Body of pancreas (tissue), 4 donors: ENCODE measurements at regions not wholly inside any gene's neighbourhood (a gene's known extent, or its start where the extent isn't known, plus 50 kb on each side); places are given as distances from the start of the nearest gene placed in this dataset.

Experiments used
- ATAC-seq: fragments of 150-250 bp; one replicate; pipeline ENCODE4 v1.9.1; 2016
- DNase-seq, 4 donors: peaks; one replicate each; pipeline ENCODE4 v3.0.0-alpha.2; 2019
- H3K27ac ChIP-seq, 4 donors: fragments of 200-600 bp; sonication (generic); 1 replicate in 3 of 4; 2 replicates in 1 of 4; pipeline versions ENCODE4 v1.5.1 to v1.6.1; 2016 to 2019; ENCODE audit warnings: mild to moderate bottlenecking in 1 of 4, mixed read lengths in 1 of 4, moderate library complexity in 1 of 4
- H3K27me3 ChIP-seq, 2 donors: fragments of 200-600 bp; sonication (generic); one replicate each; pipeline ENCODE4 v1.6.0; 2016; ENCODE audit warnings: mild to moderate bottlenecking in 1 of 2
- H3K36me3 ChIP-seq, 2 donors: fragments of 200-600 bp; sonication (generic); replicated peaks in 1 of 2; 2 replicates each; pipeline ENCODE4 v1.5.1; 2016; ENCODE audit warnings: low read depth in 2 of 2; ENCODE audit not compliant: insufficient read depth in 1 of 2
- H3K4me1 ChIP-seq: fragments of 200-600 bp; sonication (generic); one replicate; pipeline ENCODE4 v1.6.0; 2016
- H3K4me3 ChIP-seq, 2 donors: fragments of 200-600 bp; sonication (generic); 1 replicate in 1 of 2; 2 replicates in 1 of 2; pipeline ENCODE4 v1.5.1; 2016 to 2019
- H3K9me3 ChIP-seq, 3 donors: fragments of 200-600 bp; sonication (generic); 1 replicate in 2 of 3; 2 replicates in 1 of 3; pipeline ENCODE4 v1.5.1; 2016
- POLR2A ChIP-seq, 3 donors: fragments of 450-650 bp; IDR thresholded peaks; one replicate each; pipeline ENCODE4 v1.6.1; 2016; ENCODE audit warnings: antibody characterized with exemption in 3 of 3, mild to moderate bottlenecking in 2 of 3
- WGBS, 2 donors: methylation state at CpG; one replicate each; pipeline ENCODE4 v1.1.5; 2017; 5-methylcytosine and 5-hydroxymethylcytosine counted together
- intact Hi-C: fragments of 100-400 bp; cut with DNase I; formaldehyde crosslinking; loops from one replicate; pipeline ENCODE4 v1.15.1; 2023
- TF ChIP-seq, protein P1 (sequence below), 7 experiments: fragments of 450-650 bp in 4 of 7; fragments of 200-600 bp in 3 of 7; sonication (generic) in 3 of 7; IDR thresholded peaks; one replicate each; pipeline ENCODE4 v1.5.1; 2016 to 2019; ENCODE audit warnings: antibody characterized with exemption in 7 of 7

DNA sequence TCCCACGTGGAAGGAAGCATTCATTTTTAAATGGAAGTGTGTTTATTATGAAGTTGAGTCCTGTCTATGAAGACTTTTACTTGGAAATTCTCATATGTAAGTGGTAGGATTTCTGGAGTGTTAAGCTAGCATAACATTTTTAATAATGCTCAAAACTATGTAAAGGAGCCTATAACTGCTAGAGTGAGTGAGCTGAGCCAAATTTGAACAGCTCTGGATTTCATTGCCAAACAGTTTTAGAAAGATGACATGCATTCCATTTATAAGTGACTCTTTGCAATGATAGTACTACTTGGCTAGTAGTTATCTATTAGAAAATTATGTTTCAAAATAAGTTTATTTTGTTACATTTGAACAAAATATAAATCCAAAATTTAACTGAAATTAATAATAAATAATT is 721.2 kb downstream of the LUZP2 start:
- H3K36me3 ChIP-seq, result no peaks in the 10 kb centered on the region
- H3K4me1 ChIP-seq, result no peaks in the 10 kb centered on the region
- no peaks in the 10 kb centered on the region for H3K9me3 ChIP-seq
- 32 to 44% methylated on average over 1 of the region's 1 CpG for WGBS, 2 donors
- DNase-seq, result no peak
- no peak overlapping the region for H3K4me3 ChIP-seq
- H3K27me3 ChIP-seq, result no peaks in the 10 kb centered on the region
- intact Hi-C loops, result no loop called here
- H3K27ac ChIP-seq, result no peak overlapping the region
- ATAC-seq, result no peak
- TF ChIP-seq, protein P1, sequence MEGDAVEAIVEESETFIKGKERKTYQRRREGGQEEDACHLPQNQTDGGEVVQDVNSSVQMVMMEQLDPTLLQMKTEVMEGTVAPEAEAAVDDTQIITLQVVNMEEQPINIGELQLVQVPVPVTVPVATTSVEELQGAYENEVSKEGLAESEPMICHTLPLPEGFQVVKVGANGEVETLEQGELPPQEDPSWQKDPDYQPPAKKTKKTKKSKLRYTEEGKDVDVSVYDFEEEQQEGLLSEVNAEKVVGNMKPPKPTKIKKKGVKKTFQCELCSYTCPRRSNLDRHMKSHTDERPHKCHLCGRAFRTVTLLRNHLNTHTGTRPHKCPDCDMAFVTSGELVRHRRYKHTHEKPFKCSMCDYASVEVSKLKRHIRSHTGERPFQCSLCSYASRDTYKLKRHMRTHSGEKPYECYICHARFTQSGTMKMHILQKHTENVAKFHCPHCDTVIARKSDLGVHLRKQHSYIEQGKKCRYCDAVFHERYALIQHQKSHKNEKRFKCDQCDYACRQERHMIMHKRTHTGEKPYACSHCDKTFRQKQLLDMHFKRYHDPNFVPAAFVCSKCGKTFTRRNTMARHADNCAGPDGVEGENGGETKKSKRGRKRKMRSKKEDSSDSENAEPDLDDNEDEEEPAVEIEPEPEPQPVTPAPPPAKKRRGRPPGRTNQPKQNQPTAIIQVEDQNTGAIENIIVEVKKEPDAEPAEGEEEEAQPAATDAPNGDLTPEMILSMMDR (IDR thresholded peaks at IDR 0.05), result no peak
- TF ChIP-seq POLR2A (IDR thresholded peaks at IDR 0.05), result no peak

DNA sequence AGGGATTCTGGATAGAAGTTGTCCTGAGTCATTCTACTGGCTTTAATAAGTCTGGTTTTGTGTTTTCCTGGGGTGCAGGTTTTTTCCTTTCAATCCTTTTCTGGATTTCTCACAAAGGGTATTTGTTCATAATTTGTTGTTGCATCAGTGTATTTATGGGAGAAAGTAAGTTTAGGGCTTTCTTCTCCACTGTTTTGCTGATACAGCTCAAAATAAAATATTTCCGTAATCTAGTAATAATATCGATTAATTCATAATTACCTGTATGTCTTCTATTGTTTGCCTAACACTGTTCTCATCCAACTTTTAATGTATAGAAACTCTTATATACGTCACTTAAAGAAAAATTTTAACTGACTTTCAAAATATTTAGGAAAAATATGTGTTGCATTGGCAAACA is 728.2 kb downstream of the LUZP2 start:
- Histone ChIP-seq H3K36me3 (no peaks in the 10 kb centered on the region), H3K4me1 (no peaks in the 10 kb centered on the region), H3K27me3 (no peaks in the 10 kb centered on the region), H3K27ac (no peak overlapping the region), H3K4me3 (no peak overlapping the region), H3K9me3 (no peaks in the 10 kb centered on the region)
- intact Hi-C loops, result no loop called here
- no peak for TF ChIP-seq POLR2A (IDR thresholded peaks at IDR 0.05)
- TF ChIP-seq, protein P1 (IDR thresholded peaks at IDR 0.05), result no peak
- WGBS, 2 donors, result 47 to 54% methylated on average over 3 of the region's 3 CpGs
- DNase-seq (no peak), ATAC-seq (no peak)

DNA sequence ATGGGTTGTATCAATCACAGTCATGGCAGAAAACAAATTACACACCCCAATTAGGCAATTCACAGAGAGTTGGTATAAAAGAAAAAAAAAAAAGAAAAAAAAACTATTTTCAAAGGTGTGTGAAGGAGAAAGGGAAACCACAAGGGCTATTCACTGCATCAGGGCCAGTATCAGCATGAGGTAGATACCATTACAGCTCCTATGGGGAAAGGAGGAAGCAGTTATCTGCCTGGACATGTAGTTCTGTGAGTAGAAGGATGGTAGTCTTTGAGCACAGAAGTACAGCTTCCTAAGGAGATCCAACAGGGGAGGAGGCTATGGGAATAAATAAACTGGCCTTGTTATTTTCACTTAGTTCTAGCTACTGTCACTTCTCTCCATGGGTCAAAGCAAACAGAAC is 746.1 kb downstream of the LUZP2 start:
- TF ChIP-seq POLR2A (IDR thresholded peaks at IDR 0.05), result no peak
- TF ChIP-seq, protein P1 (IDR thresholded peaks at IDR 0.05), result no peak
- ATAC-seq, result no peak
- Histone ChIP-seq H3K4me3 (no peak overlapping the region), H3K36me3 (no peaks in the 10 kb centered on the region), H3K27ac (no peak overlapping the region), H3K4me1 (no peaks in the 10 kb centered on the region), H3K27me3 (no peaks in the 10 kb centered on the region), H3K9me3 (no peaks in the 10 kb centered on the region)
- DNase-seq, result no peak
- intact Hi-C loops, result no loop called here

DNA sequence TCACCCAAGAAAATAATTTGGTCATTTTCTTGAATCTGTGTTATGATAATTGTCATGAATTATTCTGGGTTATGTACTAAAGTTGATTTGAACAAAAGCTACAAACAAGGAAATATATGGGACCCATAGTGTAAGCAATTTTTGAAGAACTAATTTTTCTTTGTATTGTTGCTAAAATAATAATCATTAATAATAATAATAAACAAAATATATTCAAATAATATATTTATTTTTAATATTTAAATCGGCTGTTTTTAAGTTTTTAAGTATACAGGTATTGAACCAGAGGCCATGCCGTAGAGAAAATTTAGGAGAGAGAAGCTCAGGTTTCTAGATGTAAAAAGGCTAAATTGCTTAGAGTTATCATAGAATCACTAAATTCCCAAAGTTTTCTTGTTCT is 747.3 kb downstream of the LUZP2 start:
- DNase-seq (no peak), ATAC-seq (no peak)
- no peak for TF ChIP-seq POLR2A (IDR thresholded peaks at IDR 0.05)
- TF ChIP-seq, protein P1 (IDR thresholded peaks at IDR 0.05), result no peak
- intact Hi-C loops, result no loop called here
- Histone ChIP-seq H3K4me1 (no peaks in the 10 kb centered on the region), H3K36me3 (no peaks in the 10 kb centered on the region), H3K27me3 (no peaks in the 10 kb centered on the region), H3K4me3 (no peak overlapping the region), H3K27ac (no peak overlapping the region), H3K9me3 (no peaks in the 10 kb centered on the region)
- 73 to 80% methylated on average over 2 of the region's 2 CpGs for WGBS, 2 donors

DNA sequence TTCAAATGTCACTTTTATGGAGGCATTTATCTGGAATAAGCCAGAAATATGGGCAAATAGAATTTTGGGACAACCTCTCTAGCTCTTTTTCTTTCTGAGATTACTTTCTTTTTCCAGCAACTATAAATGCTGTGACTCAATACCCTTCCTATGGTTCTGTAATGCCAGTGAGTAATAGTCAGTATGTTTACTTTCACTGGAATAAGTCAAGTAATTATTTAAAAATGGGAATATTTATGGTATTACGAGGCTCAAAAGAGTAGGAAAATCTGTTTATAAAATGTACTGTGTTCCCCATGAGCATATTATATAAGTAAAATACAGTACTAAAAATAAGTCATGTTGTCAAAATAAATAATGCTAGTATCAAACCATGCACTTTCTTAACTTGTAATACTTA is 750.5 kb downstream of the LUZP2 start:
- DNase-seq, result no peak
- Histone ChIP-seq H3K9me3 (no peaks in the 10 kb centered on the region), H3K27me3 (no peaks in the 10 kb centered on the region), H3K27ac (no peak overlapping the region), H3K4me3 (no peak overlapping the region), H3K36me3 (no peaks in the 10 kb centered on the region), H3K4me1 (no peaks in the 10 kb centered on the region)
- no peak for TF ChIP-seq POLR2A (IDR thresholded peaks at IDR 0.05)
- TF ChIP-seq, protein P1 (IDR thresholded peaks at IDR 0.05), result no peak
- 0 to 23% methylated on average over 1 of the region's 1 CpG for whole genome bisulfite sequencing, 2 donors
- intact Hi-C loops, result no loop called here
- no peak for ATAC-seq
